BJ (cell line): ENCODE measurements at regions not wholly inside any gene's neighbourhood (a gene's known extent, or its start where the extent isn't known, plus 50 kb on each side); places are given as distances from the start of the nearest gene placed in this dataset.
"Not testable (repeated sequence)": the region's sequence is repeated elsewhere in the genome, so short reads cannot be mapped to it uniquely, and the experiment has no call there.

Source experiments
- CTCF ChIA-PET: fragments of 350-600 bp; formaldehyde crosslinking; extraction: SDS; loops from one replicate; lab custom pipeline; 2021; ENCODE audit warnings: antibody characterized with exemption, inconsistent platforms; lab: Yijun Ruan, JAX
- POLR2A ChIA-PET: fragments of 300-600 bp; sonication (Branson Sonifier 250); formaldehyde crosslinking; extraction: SDS; loops from one replicate; lab custom pipeline; 2021; ENCODE audit warnings: antibody characterized with exemption; lab: Charles Lee
- DNase-seq: peaks from one replicate; pipeline ENCODE4 v3.0.0-alpha.2; 2011; ENCODE audit warnings: low read depth
- H3K27me3 ChIP-seq: 2 replicates; pipeline ENCODE4 v1.6.0; 2011; ENCODE audit warnings: low read length; ENCODE audit not compliant: control insufficient read depth, insufficient read depth
- H3K36me3 ChIP-seq: 2 replicates; pipeline ENCODE4 v1.5.1; 2011; ENCODE audit warnings: low read length; ENCODE audit not compliant: control insufficient read depth, insufficient read depth
- H3K4me3 ChIP-seq: 2 replicates; pipeline ENCODE4 v1.5.1; 2011; ENCODE audit warnings: low read depth, mild to moderate bottlenecking, control low read depth, low read length
- CTCF ChIP-seq: IDR thresholded peaks from 2 replicates; pipeline ENCODE4 v1.5.1; 2011; ENCODE audit warnings: low read depth, mild to moderate bottlenecking, control low read depth, inconsistent platforms, low read length, moderate library complexity; ENCODE audit not compliant: insufficient read depth

- no peaks in the 10 kb centered on the region for H3K36me3 ChIP-seq
- no peaks in the 10 kb centered on the region for H3K27me3 ChIP-seq
- DNase-seq: no peak
- CTCF ChIA-PET: no interaction called here
- POLR2A ChIA-PET: no interaction called here
- no peak overlapping the region for H3K4me3 ChIP-seq
- no peak for TF ChIP-seq CTCF
Observed at GRCh38 chr9:24897826-24898225, 352.1 kb upstream of the IZUMO3 start.

GRCh38 chr9:24881361-24881760 is 335.7 kb upstream of the IZUMO3 start:
- no peak for DNase-seq
- TF ChIP-seq CTCF: no peak
- Histone ChIP-seq H3K36me3 (no peaks in the 10 kb centered on the region), H3K4me3 (no peak overlapping the region), H3K27me3 (no peaks in the 10 kb centered on the region)
- CTCF ChIA-PET: no interaction called here
- POLR2A ChIA-PET: no interaction called here

- no peak for DNase-seq
- no peak overlapping the region for H3K4me3 ChIP-seq
- CTCF ChIA-PET: no interaction called here
- POLR2A ChIA-PET: no interaction called here
- H3K36me3 ChIP-seq: no peaks in the 10 kb centered on the region
- no peaks in the 10 kb centered on the region for H3K27me3 ChIP-seq
- no peak for TF ChIP-seq CTCF
Observed at GRCh38 chr9:24879591-24879990, 333.9 kb upstream of the IZUMO3 start.

DNA sequence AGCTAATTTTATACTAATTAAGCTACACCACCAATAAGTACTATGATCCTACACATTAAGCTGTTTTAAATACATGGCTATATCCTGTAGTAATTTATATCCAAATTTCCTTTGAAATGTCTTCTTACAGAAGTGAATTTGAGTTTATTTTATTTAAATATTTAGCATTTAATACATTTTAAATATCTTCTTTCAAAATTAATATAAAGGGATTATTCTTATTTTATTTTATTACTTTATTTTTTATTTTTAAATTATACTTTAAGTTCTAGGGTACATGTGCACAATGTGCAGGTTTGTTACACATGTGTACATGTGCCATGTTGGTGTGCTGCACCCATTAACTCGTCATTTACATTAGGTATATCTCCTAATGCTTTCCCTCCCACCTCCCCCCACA is 310.9 kb upstream of the IZUMO3 start:
- CTCF ChIA-PET, H3K36me3 ChIP-seq, POLR2A ChIA-PET, DNase-seq, H3K27me3 ChIP-seq, H3K4me3 ChIP-seq: not testable (repeated sequence)

- no peak for DNase-seq
- ChIA-PET POLR2A (no interaction called here), CTCF (interaction anchor here (0.7 kb wide), 1 partner anchor 61 kb away, joined by 3 read pairs; no protein-coding TSS in a partner anchor)
- Histone ChIP-seq H3K27me3 (no peaks in the 10 kb centered on the region), H3K36me3 (no peaks in the 10 kb centered on the region), H3K4me3 (no peak overlapping the region)
- no peak for TF ChIP-seq CTCF
Observed at GRCh38 chr9:24846248-24846912, 300.7 kb upstream of the IZUMO3 start.

DNA sequence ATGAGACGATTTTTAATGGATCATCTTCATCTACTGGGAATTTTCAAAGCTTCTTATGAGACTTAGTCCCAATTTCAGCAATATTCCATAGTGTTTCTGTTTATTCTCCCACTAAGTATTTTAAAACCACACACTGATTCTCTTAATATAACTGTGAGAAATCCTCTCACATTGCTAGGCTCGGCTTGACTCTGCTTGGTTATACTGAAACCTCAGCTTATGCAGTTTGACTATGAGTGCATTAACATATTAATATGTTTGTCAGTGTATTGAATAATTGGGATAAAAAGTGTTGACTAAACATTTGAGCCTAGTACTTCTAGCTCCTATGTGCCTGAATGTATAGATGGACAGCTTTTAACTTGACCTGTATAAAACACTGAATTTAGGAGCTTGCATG is 298.5 kb upstream of the IZUMO3 start:
- H3K27me3 ChIP-seq: no peaks in the 10 kb centered on the region
- ChIA-PET POLR2A (no interaction called here), CTCF (no interaction called here)
- H3K4me3 ChIP-seq: no peak overlapping the region
- no peak for DNase-seq
- H3K36me3 ChIP-seq: no peaks in the 10 kb centered on the region
- TF ChIP-seq CTCF: no peak
